ENCODE measurements at regions not wholly inside any gene's neighbourhood (a gene's known extent, or its start where the extent isn't known, plus 50 kb on each side); places are given as distances from the start of the nearest gene placed in this dataset.

DNA sequence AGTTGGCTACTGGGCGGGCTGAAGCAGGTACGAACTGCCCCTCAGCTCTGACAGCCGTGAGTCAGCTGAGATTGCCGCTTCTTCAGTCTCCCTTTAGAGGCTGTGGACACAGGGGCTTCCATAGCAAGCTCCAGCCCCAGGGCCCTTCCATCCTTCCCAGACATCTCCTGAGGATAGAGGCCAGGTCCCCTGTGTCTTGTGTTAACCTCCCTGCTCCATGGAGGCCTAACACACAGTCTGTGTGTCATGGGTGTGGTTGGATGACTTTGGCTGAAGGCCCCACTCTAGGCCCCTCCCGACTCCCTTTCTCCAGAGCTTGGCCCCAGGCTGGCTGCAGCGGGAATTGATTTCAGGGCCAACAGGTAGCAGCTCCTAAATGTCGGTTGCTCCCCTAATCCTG is 116.1 kb upstream of the TLE3 start:
- no peaks in the 10 kb centered on the region for H3K79me2 ChIP-seq (replicated peaks; ENCODE audit: insufficient read depth, low read length)
- no peaks in the 10 kb centered on the region for H3K9me2 ChIP-seq (ENCODE audit: insufficient read depth, low read length)
- H3K4me3 ChIP-seq (ENCODE audit: low read length) = no peak overlapping the region
- TF ChIP-seq SMC3 (conservative IDR thresholded peaks at IDR 0.05; ENCODE audit: poor library complexity) (no peak), TAF1 (IDR thresholded peaks at IDR 0.05; ENCODE audit: low read depth) (no peak), EZH2 (IDR thresholded peaks at IDR 0.05; ENCODE audit: borderline replicate concordance, insufficient read depth, low read length, poor library complexity, severe bottlenecking) (no peak), RAD21 (conservative IDR thresholded peaks at IDR 0.05) (no peak), POLR2AphosphoS5 (IDR thresholded peaks at IDR 0.05) (no peak), MXI1 (conservative IDR thresholded peaks at IDR 0.05; ENCODE audit: poor library complexity, severe bottlenecking) (no peak), EP300 (conservative IDR thresholded peaks at IDR 0.05; ENCODE audit: poor library complexity, severe bottlenecking) (no peak)
- TF ChIP-seq, protein P1, sequence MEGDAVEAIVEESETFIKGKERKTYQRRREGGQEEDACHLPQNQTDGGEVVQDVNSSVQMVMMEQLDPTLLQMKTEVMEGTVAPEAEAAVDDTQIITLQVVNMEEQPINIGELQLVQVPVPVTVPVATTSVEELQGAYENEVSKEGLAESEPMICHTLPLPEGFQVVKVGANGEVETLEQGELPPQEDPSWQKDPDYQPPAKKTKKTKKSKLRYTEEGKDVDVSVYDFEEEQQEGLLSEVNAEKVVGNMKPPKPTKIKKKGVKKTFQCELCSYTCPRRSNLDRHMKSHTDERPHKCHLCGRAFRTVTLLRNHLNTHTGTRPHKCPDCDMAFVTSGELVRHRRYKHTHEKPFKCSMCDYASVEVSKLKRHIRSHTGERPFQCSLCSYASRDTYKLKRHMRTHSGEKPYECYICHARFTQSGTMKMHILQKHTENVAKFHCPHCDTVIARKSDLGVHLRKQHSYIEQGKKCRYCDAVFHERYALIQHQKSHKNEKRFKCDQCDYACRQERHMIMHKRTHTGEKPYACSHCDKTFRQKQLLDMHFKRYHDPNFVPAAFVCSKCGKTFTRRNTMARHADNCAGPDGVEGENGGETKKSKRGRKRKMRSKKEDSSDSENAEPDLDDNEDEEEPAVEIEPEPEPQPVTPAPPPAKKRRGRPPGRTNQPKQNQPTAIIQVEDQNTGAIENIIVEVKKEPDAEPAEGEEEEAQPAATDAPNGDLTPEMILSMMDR (IDR thresholded peaks at IDR 0.05; ENCODE audit: poor library complexity, severe bottlenecking) = no peak
- TF ChIP-seq, protein P2, sequence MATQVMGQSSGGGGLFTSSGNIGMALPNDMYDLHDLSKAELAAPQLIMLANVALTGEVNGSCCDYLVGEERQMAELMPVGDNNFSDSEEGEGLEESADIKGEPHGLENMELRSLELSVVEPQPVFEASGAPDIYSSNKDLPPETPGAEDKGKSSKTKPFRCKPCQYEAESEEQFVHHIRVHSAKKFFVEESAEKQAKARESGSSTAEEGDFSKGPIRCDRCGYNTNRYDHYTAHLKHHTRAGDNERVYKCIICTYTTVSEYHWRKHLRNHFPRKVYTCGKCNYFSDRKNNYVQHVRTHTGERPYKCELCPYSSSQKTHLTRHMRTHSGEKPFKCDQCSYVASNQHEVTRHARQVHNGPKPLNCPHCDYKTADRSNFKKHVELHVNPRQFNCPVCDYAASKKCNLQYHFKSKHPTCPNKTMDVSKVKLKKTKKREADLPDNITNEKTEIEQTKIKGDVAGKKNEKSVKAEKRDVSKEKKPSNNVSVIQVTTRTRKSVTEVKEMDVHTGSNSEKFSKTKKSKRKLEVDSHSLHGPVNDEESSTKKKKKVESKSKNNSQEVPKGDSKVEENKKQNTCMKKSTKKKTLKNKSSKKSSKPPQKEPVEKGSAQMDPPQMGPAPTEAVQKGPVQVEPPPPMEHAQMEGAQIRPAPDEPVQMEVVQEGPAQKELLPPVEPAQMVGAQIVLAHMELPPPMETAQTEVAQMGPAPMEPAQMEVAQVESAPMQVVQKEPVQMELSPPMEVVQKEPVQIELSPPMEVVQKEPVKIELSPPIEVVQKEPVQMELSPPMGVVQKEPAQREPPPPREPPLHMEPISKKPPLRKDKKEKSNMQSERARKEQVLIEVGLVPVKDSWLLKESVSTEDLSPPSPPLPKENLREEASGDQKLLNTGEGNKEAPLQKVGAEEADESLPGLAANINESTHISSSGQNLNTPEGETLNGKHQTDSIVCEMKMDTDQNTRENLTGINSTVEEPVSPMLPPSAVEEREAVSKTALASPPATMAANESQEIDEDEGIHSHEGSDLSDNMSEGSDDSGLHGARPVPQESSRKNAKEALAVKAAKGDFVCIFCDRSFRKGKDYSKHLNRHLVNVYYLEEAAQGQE (IDR thresholded peaks at IDR 0.05; ENCODE audit: borderline replicate concordance) = no peak
- H2AFZ ChIP-seq (ENCODE audit: low read depth, low read length) = no peak overlapping the region
- H3K27ac ChIP-seq (ENCODE audit: low read length) = no peak overlapping the region
- no peaks in the 10 kb centered on the region for H3K27me3 ChIP-seq (ENCODE audit: insufficient read depth, low read depth, low read length)
- no peaks in the 10 kb centered on the region for H4K20me1 ChIP-seq (ENCODE audit: insufficient read depth)
- no peaks in the 10 kb centered on the region for H3K9me3 ChIP-seq (ENCODE audit: low read length)
- no peak overlapping the region for H3K4me2 ChIP-seq (ENCODE audit: low read length)
- H3F3A ChIP-seq (ENCODE audit: insufficient read depth, low read length, poor library complexity, severe bottlenecking) = no peaks in the 10 kb centered on the region
- no peaks in the 10 kb centered on the region for H3K36me3 ChIP-seq (ENCODE audit: insufficient read depth, low read length)
- H3K9ac ChIP-seq (ENCODE audit: low read length) = no peak overlapping the region

DNA sequence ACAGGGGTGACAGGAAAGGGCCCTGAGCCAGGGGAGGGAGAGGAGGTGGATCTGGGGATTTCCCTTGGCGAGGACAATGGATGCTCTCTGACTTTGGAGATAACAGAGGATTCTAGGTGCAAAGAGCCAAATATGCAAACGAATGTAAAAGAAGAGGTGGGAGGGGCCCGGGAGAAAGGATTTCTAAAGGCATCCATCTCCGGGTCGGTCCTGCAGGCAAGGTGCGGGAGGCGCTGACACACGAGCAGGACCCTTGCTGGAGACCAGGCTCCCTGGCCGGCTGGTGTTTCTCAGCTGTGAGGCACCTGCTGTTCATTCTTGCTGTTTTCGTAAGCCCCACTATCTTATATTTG is 115.2 kb upstream of the TLE3 start:
- Histone ChIP-seq H2AFZ (ENCODE audit: low read depth, low read length) (no peak overlapping the region), H3K4me3 (ENCODE audit: low read length) (no peak overlapping the region), H4K20me1 (ENCODE audit: insufficient read depth) (no peaks in the 10 kb centered on the region), H3K27ac (ENCODE audit: low read length) (no peak overlapping the region), H3K27me3 (ENCODE audit: insufficient read depth, low read depth, low read length) (no peaks in the 10 kb centered on the region), H3K4me2 (ENCODE audit: low read length) (no peak overlapping the region), H3K9me3 (ENCODE audit: low read length) (no peaks in the 10 kb centered on the region), H3K9ac (ENCODE audit: low read length) (no peak overlapping the region), H3K79me2 (replicated peaks; ENCODE audit: insufficient read depth, low read length) (no peaks in the 10 kb centered on the region), H3F3A (ENCODE audit: insufficient read depth, low read length, poor library complexity, severe bottlenecking) (no peaks in the 10 kb centered on the region), H3K36me3 (ENCODE audit: insufficient read depth, low read length) (no peaks in the 10 kb centered on the region), H3K9me2 (ENCODE audit: insufficient read depth, low read length) (no peaks in the 10 kb centered on the region)
- TF ChIP-seq TAF1 (IDR thresholded peaks at IDR 0.05; ENCODE audit: low read depth) = no peak

All from neural cell (in vitro differentiated cells).